Erythroblast (primary cell): ENCODE measurements at regions not wholly inside any gene's neighbourhood (a gene's known extent, or its start where the extent isn't known, plus 50 kb on each side); places are given as distances from the start of the nearest gene placed in this dataset.

ENCODE experiments used
- GATA1 ChIP-seq: IDR thresholded peaks from 2 replicates; pipeline ENCODE4 v1.6.1; 2011; ENCODE audit warnings: low read depth, mild to moderate bottlenecking, control low read depth, low read length, moderate library complexity
- POLR2A ChIP-seq: IDR thresholded peaks from 2 replicates; pipeline ENCODE4 v1.6.1; 2011; ENCODE audit warnings: mild to moderate bottlenecking, low read length

- TF ChIP-seq POLR2A (no peak), GATA1 (no peak)
Measured at GRCh38 chr18:1663879-1664705, 759.4 kb downstream of the ADCYAP1 start.
